M059J (cell line): ENCODE measurements at regions not wholly inside any gene's neighbourhood (a gene's known extent, or its start where the extent isn't known, plus 50 kb on each side); places are given as distances from the start of the nearest gene placed in this dataset.

Experiments used
- DNase-seq: peaks from one replicate; pipeline ENCODE4 v3.0.0-alpha.2; 2012; ENCODE audit warnings: low read depth

GRCh38 chr4:152023674-152024073, 262.9 kb upstream of the GATB start:
- DNase-seq = no peak

- no peak for DNase-seq
Observed at GRCh38 chr4:152022543-152022942, 261.7 kb upstream of the GATB start.

- DNase-seq = no peak
Observed at GRCh38 chr4:152021788-152022438, 261.1 kb upstream of the GATB start.

- DNase-seq = no peak
Observed at GRCh38 chr4:152020073-152020472, 259.3 kb upstream of the GATB start.

- no peak for DNase-seq
Observed at GRCh38 chr4:152016303-152016620, 255.5 kb upstream of the GATB start.

GRCh38 chr4:152015597-152016302, 254.9 kb upstream of the GATB start:
- DNase-seq = no peak

GRCh38 chr4:152014280-152014679, 253.5 kb upstream of the GATB start:
- DNase-seq = no peak

- DNase-seq = no peak
Observed at GRCh38 chr4:152011469-152011868, 250.7 kb upstream of the GATB start.

- DNase-seq = no peak
Observed at GRCh38 chr4:152010710-152011079, 249.9 kb upstream of the GATB start.

- no peak for DNase-seq
Observed at GRCh38 chr4:152009983-152010709, 249.3 kb upstream of the GATB start.

GRCh38 chr4:152009031-152009670, 248.3 kb upstream of the GATB start:
- no peak for DNase-seq

- no peak for DNase-seq
Observed at GRCh38 chr4:152007111-152007510, 246.3 kb upstream of the GATB start.

GRCh38 chr4:152004801-152005200, 244.0 kb upstream of the GATB start:
- no peak for DNase-seq

- no peak for DNase-seq
Observed at GRCh38 chr4:152000518-152000917, 239.7 kb upstream of the GATB start.

- no peak for DNase-seq
Observed at GRCh38 chr4:151998723-151999122, 237.9 kb upstream of the GATB start.

GRCh38 chr4:151997461-151997860, 236.7 kb upstream of the GATB start:
- DNase-seq = no peak

GRCh38 chr4:151994429-151994828, 233.6 kb upstream of the GATB start:
- no peak for DNase-seq

GRCh38 chr4:151993521-151993920, 232.7 kb upstream of the GATB start:
- DNase-seq = no peak

- DNase-seq = no peak
Observed at GRCh38 chr4:151992332-151993154, 231.7 kb upstream of the GATB start.

- DNase-seq = no peak
Observed at GRCh38 chr4:151991884-151992167, 231.0 kb upstream of the GATB start.

GRCh38 chr4:151991001-151991883, 230.4 kb upstream of the GATB start:
- DNase-seq = peak; percentile 18
